Suprapubic skin (tissue), 4 donors: ENCODE measurements at regions not wholly inside any gene's neighbourhood (a gene's known extent, or its start where the extent isn't known, plus 50 kb on each side); places are given as distances from the start of the nearest gene placed in this dataset.

ENCODE experiments used
- CTCF ChIP-seq, 2 donors: fragments of 200-600 bp in 1 of 2; fragments of 450-650 bp in 1 of 2; sonication (generic) in 1 of 2; IDR thresholded peaks; one replicate each; pipeline ENCODE4 v1.5.1; 2016 to 2019; ENCODE audit warnings: antibody characterized with exemption in 2 of 2, mild to moderate bottlenecking in 1 of 2, moderate library complexity in 1 of 2
- EP300 ChIP-seq: sonication (generic); formaldehyde crosslinking; IDR thresholded peaks from one replicate; pipeline ENCODE4 v1.6.1; 2017; ENCODE audit warnings: antibody characterized with exemption
- POLR2AphosphoS5 ChIP-seq, 3 donors: sonication (generic); formaldehyde crosslinking; IDR thresholded peaks; one replicate each; pipeline ENCODE4 v1.6.1; 2017; ENCODE audit warnings: antibody characterized with exemption in 3 of 3

GRCh38 chr5:159559337-159559736, 229.1 kb upstream of the IL12B start:
- TF ChIP-seq CTCF (IDR thresholded peaks at IDR 0.05) (no peak), EP300 (no peak), POLR2AphosphoS5 (IDR thresholded peaks at IDR 0.05) (no peak)
